Stimulated activated CD4-positive, alpha-beta T cell treated with anti-CD3 and anti-CD28 coated beads, Interleukin-12 subunit alpha, Interleukin-12 subunit beta, amount 100 ng/mL, for 48 hours (primary cell): ENCODE measurements at regions not wholly inside any gene's neighbourhood (a gene's known extent, or its start where the extent isn't known, plus 50 kb on each side); places are given as distances from the start of the nearest gene placed in this dataset.
"Not testable (repeated sequence)": the region's sequence is repeated elsewhere in the genome, so short reads cannot be mapped to it uniquely, and the experiment has no call there.

Source experiments
- DNase-seq, 3 donors: peaks; one replicate each; pipeline ENCODE4 v3.0.0-alpha.2; 2020; ENCODE audit warnings: low read depth in 2 of 3, low spot score in 1 of 3

GRCh38 chr10:34911661-34912205 is 96.6 kb upstream of the PARD3 start:
- DNase-seq = no peak

GRCh38 chr10:34908481-34908880 is 93.4 kb upstream of the PARD3 start:
- no peak for DNase-seq

GRCh38 chr10:34907743-34908430 is 92.8 kb upstream of the PARD3 start:
- DNase-seq = no peak

GRCh38 chr10:34906067-34906965 is 91.2 kb upstream of the PARD3 start:
- no peak for DNase-seq

GRCh38 chr10:34905200-34905927 is 90.3 kb upstream of the PARD3 start:
- DNase-seq = no peak

- no peak for DNase-seq
These were observed 89.1 kb upstream of the PARD3 start for GRCh38 chr10:34904191-34904590.

GRCh38 chr10:34899161-34899560 is 84.1 kb upstream of the PARD3 start:
- no peak for DNase-seq

- no peak for DNase-seq
These were observed 80.9 kb upstream of the PARD3 start for GRCh38 chr10:34895977-34896376.

GRCh38 chr10:34895046-34895445 is 80.0 kb upstream of the PARD3 start:
- not testable (repeated sequence) for DNase-seq

GRCh38 chr10:34892521-34892920 is 77.4 kb upstream of the PARD3 start:
- DNase-seq = not testable (repeated sequence)

GRCh38 chr10:34890939-34891338 is 75.8 kb upstream of the PARD3 start:
- no peak for DNase-seq

- DNase-seq = no peak
These were observed 74.1 kb upstream of the PARD3 start for GRCh38 chr10:34889004-34889869.

- no peak for DNase-seq
These were observed 72.0 kb upstream of the PARD3 start for GRCh38 chr10:34886906-34887642.

GRCh38 chr10:34885898-34886297 is 70.8 kb upstream of the PARD3 start:
- DNase-seq = no peak

GRCh38 chr10:34885011-34885410 is 69.9 kb upstream of the PARD3 start:
- no peak for DNase-seq

GRCh38 chr10:34884272-34884952 is 69.3 kb upstream of the PARD3 start:
- DNase-seq = no peak

GRCh38 chr10:34880817-34881216 is 65.7 kb upstream of the PARD3 start:
- DNase-seq = no peak

GRCh38 chr10:34878651-34879050 is 63.6 kb upstream of the PARD3 start:
- DNase-seq = not testable (repeated sequence)

GRCh38 chr10:34875061-34875460 is 60.0 kb upstream of the PARD3 start:
- DNase-seq = no peak
